ENCODE measurements at regions not wholly inside any gene's neighbourhood (a gene's known extent, or its start where the extent isn't known, plus 50 kb on each side); places are given as distances from the start of the nearest gene placed in this dataset.

DNA sequence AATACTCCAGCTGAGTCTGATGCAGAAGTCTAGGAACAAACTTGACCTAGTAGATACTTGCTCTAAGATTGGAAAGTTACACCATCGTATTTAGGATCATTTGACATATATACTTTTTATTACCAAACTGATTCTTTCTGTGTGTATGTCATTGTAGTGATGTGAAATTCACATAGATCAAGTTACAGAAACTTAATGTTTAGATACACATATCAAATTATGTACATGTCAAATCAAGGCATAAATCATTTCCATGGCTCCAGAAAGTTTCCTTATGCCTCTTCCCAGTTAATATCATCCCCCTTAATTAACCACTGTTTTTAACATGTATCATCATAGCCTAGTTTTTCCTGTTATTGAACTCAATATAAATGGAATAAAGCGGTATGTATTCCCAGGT, 292.0 kb upstream of the CDH11 start (continued):
- TF ChIP-seq, protein P1, sequence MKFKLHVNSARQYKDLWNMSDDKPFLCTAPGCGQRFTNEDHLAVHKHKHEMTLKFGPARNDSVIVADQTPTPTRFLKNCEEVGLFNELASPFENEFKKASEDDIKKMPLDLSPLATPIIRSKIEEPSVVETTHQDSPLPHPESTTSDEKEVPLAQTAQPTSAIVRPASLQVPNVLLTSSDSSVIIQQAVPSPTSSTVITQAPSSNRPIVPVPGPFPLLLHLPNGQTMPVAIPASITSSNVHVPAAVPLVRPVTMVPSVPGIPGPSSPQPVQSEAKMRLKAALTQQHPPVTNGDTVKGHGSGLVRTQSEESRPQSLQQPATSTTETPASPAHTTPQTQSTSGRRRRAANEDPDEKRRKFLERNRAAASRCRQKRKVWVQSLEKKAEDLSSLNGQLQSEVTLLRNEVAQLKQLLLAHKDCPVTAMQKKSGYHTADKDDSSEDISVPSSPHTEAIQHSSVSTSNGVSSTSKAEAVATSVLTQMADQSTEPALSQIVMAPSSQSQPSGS (IDR thresholded peaks at IDR 0.05; ENCODE audit: low read length) = no peak
- TF ChIP-seq CHD2 (IDR thresholded peaks at IDR 0.05; ENCODE audit: low read length) = no peak
- TF ChIP-seq NANOG (IDR thresholded peaks at IDR 0.05; ENCODE audit: insufficient read depth, low read depth, low read length, poor library complexity, severe bottlenecking) = no peak
- TF ChIP-seq TAF1 (IDR thresholded peaks at IDR 0.05; ENCODE audit: low read depth, low read length) = no peak
- no peak for TF ChIP-seq SIRT6 (IDR thresholded peaks at IDR 0.05; ENCODE audit: low read length)

All from H1 (cell line).